Memory B cell (primary cell): ENCODE measurements at regions not wholly inside any gene's neighbourhood (a gene's known extent, or its start where the extent isn't known, plus 50 kb on each side); places are given as distances from the start of the nearest gene placed in this dataset.
"Not testable (repeated sequence)": the region's sequence is repeated elsewhere in the genome, so short reads cannot be mapped to it uniquely, and the experiment has no call there.

ENCODE experiments used
- ATAC-seq: fragments of 150-1000 bp; cut with Tn5 transposase; 2 replicates; pipeline ENCODE4 v1.10.0; 2021; ENCODE audit warnings: low read depth, mild to moderate bottlenecking, moderate library complexity
- DNase-seq, 2 donors: peaks; one replicate each; pipeline ENCODE4 v3.0.0; 2022; ENCODE audit warnings: low spot score in 2 of 2
- H3K27ac Mint-ChIP-seq: one replicate; pipeline ENCODE4 v1.8.0; 2022; ENCODE audit warnings: mild to moderate bottlenecking, moderate library complexity, mixed read lengths
- H3K27me3 Mint-ChIP-seq: one replicate; pipeline ENCODE4 v1.8.0; 2022; ENCODE audit warnings: mixed read lengths
- H3K36me3 Mint-ChIP-seq: one replicate; pipeline ENCODE4 v1.8.0; 2022; ENCODE audit warnings: mild to moderate bottlenecking, mixed read lengths
- H3K4me1 Mint-ChIP-seq: one replicate; pipeline ENCODE4 v1.8.0; 2022; ENCODE audit warnings: mixed read lengths
- H3K4me3 Mint-ChIP-seq: one replicate; pipeline ENCODE4 v1.8.0; 2022; ENCODE audit warnings: mild to moderate bottlenecking, moderate library complexity, mixed read lengths
- H3K9me3 Mint-ChIP-seq: one replicate; pipeline ENCODE4 v1.8.0; 2022; ENCODE audit warnings: mixed read lengths

GRCh38 chr14:83047059-83047830, 1513.6 kb upstream of the SEL1L start:
- no peaks in the 10 kb centered on the region for H3K27me3 Mint-ChIP-seq
- no peak overlapping the region for H3K27ac Mint-ChIP-seq
- DNase-seq, result no peak
- H3K4me3 Mint-ChIP-seq, result no peak overlapping the region
- peaks cover 5% of the 10 kb centered on the region for H3K9me3 Mint-ChIP-seq
- H3K36me3 Mint-ChIP-seq, result no peaks in the 10 kb centered on the region
- no peaks in the 10 kb centered on the region for H3K4me1 Mint-ChIP-seq
- no peak for ATAC-seq

- H3K9me3 Mint-ChIP-seq, result peaks cover 2% of the 10 kb centered on the region
Measured at GRCh38 chr14:83053022-83053710, 1519.5 kb upstream of the SEL1L start.

GRCh38 chr14:83058068-83058467, 1524.4 kb upstream of the SEL1L start:
- Mint-ChIP-seq H3K36me3 (no peaks in the 10 kb centered on the region), H3K27me3 (no peaks in the 10 kb centered on the region), H3K9me3 (peaks cover 9% of the 10 kb centered on the region), H3K27ac (no peak overlapping the region), H3K4me1 (no peaks in the 10 kb centered on the region), H3K4me3 (no peak overlapping the region)
- ATAC-seq (no peak), DNase-seq (no peak)

More at GRCh38 chr14:83053022-83053710, 1519.5 kb upstream of the SEL1L start:
- Mint-ChIP-seq H3K36me3 (no peaks in the 10 kb centered on the region), H3K4me3 (no peak overlapping the region), H3K27ac (no peak overlapping the region), H3K4me1 (no peaks in the 10 kb centered on the region), H3K27me3 (no peaks in the 10 kb centered on the region)
- ATAC-seq (no peak), DNase-seq (no peak)

- H3K4me1 Mint-ChIP-seq, result no peaks in the 10 kb centered on the region
- no peaks in the 10 kb centered on the region for H3K27me3 Mint-ChIP-seq
- H3K36me3 Mint-ChIP-seq, result no peaks in the 10 kb centered on the region
- H3K4me3 Mint-ChIP-seq, result no peak overlapping the region
- DNase-seq, result no peak
- H3K27ac Mint-ChIP-seq, result no peak overlapping the region
- H3K9me3 Mint-ChIP-seq, result peaks cover 7% of the 10 kb centered on the region
- no peak for ATAC-seq
Measured at GRCh38 chr14:83071888-83072501, 1538.3 kb upstream of the SEL1L start.

GRCh38 chr14:83085136-83085535, 1551.5 kb upstream of the SEL1L start:
- no peaks in the 10 kb centered on the region for H3K4me1 Mint-ChIP-seq
- peaks cover 3% of the 10 kb centered on the region for H3K9me3 Mint-ChIP-seq
- ATAC-seq (no peak), DNase-seq (no peak)
- no peak overlapping the region for H3K4me3 Mint-ChIP-seq
- H3K36me3 Mint-ChIP-seq, result no peaks in the 10 kb centered on the region
- no peak overlapping the region for H3K27ac Mint-ChIP-seq
- H3K27me3 Mint-ChIP-seq, result no peaks in the 10 kb centered on the region

- H3K4me1 Mint-ChIP-seq, result no peaks in the 10 kb centered on the region
- no peak for DNase-seq
- peaks cover 3% of the 10 kb centered on the region for H3K9me3 Mint-ChIP-seq
- H3K4me3 Mint-ChIP-seq, result no peak overlapping the region
- no peak overlapping the region for H3K27ac Mint-ChIP-seq
- ATAC-seq, result no peak
- no peaks in the 10 kb centered on the region for H3K36me3 Mint-ChIP-seq
- no peaks in the 10 kb centered on the region for H3K27me3 Mint-ChIP-seq
Measured at GRCh38 chr14:83085725-83086124, 1552.1 kb upstream of the SEL1L start.

- not testable (repeated sequence) for H3K27me3 Mint-ChIP-seq, H3K27ac Mint-ChIP-seq, H3K4me3 Mint-ChIP-seq, ATAC-seq, H3K4me1 Mint-ChIP-seq, H3K36me3 Mint-ChIP-seq, DNase-seq, H3K9me3 Mint-ChIP-seq
Measured at GRCh38 chr14:83091991-83092956, 1558.6 kb upstream of the SEL1L start.

- DNase-seq (no peak), ATAC-seq (no peak)
- Mint-ChIP-seq H3K27ac (no peak overlapping the region), H3K36me3 (no peaks in the 10 kb centered on the region), H3K9me3 (peaks cover 5% of the 10 kb centered on the region), H3K27me3 (no peaks in the 10 kb centered on the region), H3K4me1 (no peaks in the 10 kb centered on the region), H3K4me3 (no peak overlapping the region)
Measured at GRCh38 chr14:83096092-83096491, 1562.4 kb upstream of the SEL1L start.

GRCh38 chr14:83101846-83102245, 1568.2 kb upstream of the SEL1L start:
- Mint-ChIP-seq H3K4me1 (no peaks in the 10 kb centered on the region), H3K27ac (no peak overlapping the region), H3K27me3 (no peaks in the 10 kb centered on the region), H3K36me3 (no peaks in the 10 kb centered on the region), H3K4me3 (no peak overlapping the region), H3K9me3 (peaks cover 6% of the 10 kb centered on the region)
- DNase-seq (no peak), ATAC-seq (no peak)

- no peak for ATAC-seq
- H3K27me3 Mint-ChIP-seq, result no peaks in the 10 kb centered on the region
- H3K9me3 Mint-ChIP-seq, result peaks cover 9% of the 10 kb centered on the region
Measured at GRCh38 chr14:83118029-83118428, 1584.4 kb upstream of the SEL1L start.

GRCh38 chr14:83120187-83120586, 1586.5 kb upstream of the SEL1L start:
- Mint-ChIP-seq H3K4me1 (no peaks in the 10 kb centered on the region), H3K27me3 (no peaks in the 10 kb centered on the region), H3K4me3 (no peak overlapping the region), H3K27ac (no peak overlapping the region), H3K9me3 (peaks cover 12% of the 10 kb centered on the region), H3K36me3 (no peaks in the 10 kb centered on the region)
- DNase-seq, result no peak
- no peak for ATAC-seq

More at GRCh38 chr14:83118029-83118428, 1584.4 kb upstream of the SEL1L start:
- Mint-ChIP-seq H3K4me1 (no peaks in the 10 kb centered on the region), H3K4me3 (no peak overlapping the region), H3K27ac (no peak overlapping the region), H3K36me3 (no peaks in the 10 kb centered on the region)
- DNase-seq, result no peak

- Mint-ChIP-seq H3K27ac (no peak overlapping the region), H3K27me3 (no peaks in the 10 kb centered on the region), H3K4me1 (no peaks in the 10 kb centered on the region), H3K9me3 (peaks cover 15% of the 10 kb centered on the region), H3K4me3 (no peak overlapping the region), H3K36me3 (no peaks in the 10 kb centered on the region)
- no peak for DNase-seq
- ATAC-seq, result no peak
Measured at GRCh38 chr14:83126076-83126475, 1592.4 kb upstream of the SEL1L start.

- no peak for ATAC-seq
- peaks cover 14% of the 10 kb centered on the region for H3K9me3 Mint-ChIP-seq
- no peaks in the 10 kb centered on the region for H3K36me3 Mint-ChIP-seq
- no peak for DNase-seq
- no peaks in the 10 kb centered on the region for H3K27me3 Mint-ChIP-seq
- no peak overlapping the region for H3K4me3 Mint-ChIP-seq
- no peak overlapping the region for H3K27ac Mint-ChIP-seq
- no peaks in the 10 kb centered on the region for H3K4me1 Mint-ChIP-seq
Measured at GRCh38 chr14:83128783-83129182, 1595.1 kb upstream of the SEL1L start.
